Aorta (tissue), 5 donors: ENCODE measurements at regions not wholly inside any gene's neighbourhood (a gene's known extent, or its start where the extent isn't known, plus 50 kb on each side); places are given as distances from the start of the nearest gene placed in this dataset.
"Not testable (repeated sequence)": the region's sequence is repeated elsewhere in the genome, so short reads cannot be mapped to it uniquely, and the experiment has no call there.

Experiments used
- ATAC-seq: fragments of 200-7000 bp; cut with Tn5 transposase; one replicate; pipeline ENCODE4 v1.9.1; 2022; ENCODE audit warnings: moderate library complexity; ENCODE audit not compliant: low FRiP score
- DNase-seq, 2 donors: peaks; one replicate each; pipeline ENCODE4 v3.0.0-alpha.2; 2020
- H3K27ac ChIP-seq, 2 donors: one replicate each; pipeline ENCODE4 v1.5.1; 2013; ENCODE audit warnings: low read length in 2 of 2, mild to moderate bottlenecking in 2 of 2, moderate library complexity in 2 of 2, control low read depth in 1 of 2, inconsistent platforms in 1 of 2, low read depth in 1 of 2
- H3K27me3 ChIP-seq, 2 donors: one replicate each; pipeline ENCODE4 v1.6.1; 2013; ENCODE audit warnings: control low read depth in 1 of 2, low read length in 1 of 2, mild to moderate bottlenecking in 1 of 2, moderate library complexity in 1 of 2; ENCODE audit not compliant: insufficient read depth in 2 of 2, control insufficient read depth in 1 of 2
- H3K36me3 ChIP-seq, 2 donors: one replicate each; pipeline ENCODE4 v1.6.1; 2013; ENCODE audit warnings: control low read depth in 1 of 2, low read length in 1 of 2, mild to moderate bottlenecking in 1 of 2; ENCODE audit not compliant: insufficient read depth in 2 of 2, control insufficient read depth in 1 of 2
- H3K4me1 ChIP-seq, 2 donors: one replicate each; pipeline ENCODE4 v1.6.1; 2013; ENCODE audit warnings: low read length in 2 of 2, control low read depth in 1 of 2, mild to moderate bottlenecking in 1 of 2, moderate library complexity in 1 of 2; ENCODE audit not compliant: insufficient read depth in 2 of 2, control insufficient read depth in 1 of 2
- H3K4me3 ChIP-seq, 2 donors: one replicate each; pipeline ENCODE4 v1.5.1; 2013; ENCODE audit warnings: low read length in 2 of 2, control low read depth in 1 of 2, mild to moderate bottlenecking in 1 of 2
- H3K9me3 ChIP-seq: one replicate; pipeline ENCODE4 v1.6.1; 2013; ENCODE audit warnings: mild to moderate bottlenecking, low read length; ENCODE audit not compliant: control insufficient read depth
- WGBS, 2 donors: extraction: QIAGEN DNeasy Blood & Tissue Kit; methylation state at CpG; one replicate each; pipeline ENCODE4 v1.1.7; 2013; 5-methylcytosine and 5-hydroxymethylcytosine counted together
- intact Hi-C, 2 donors: fragments of 100-400 bp; cut with DNase I; formaldehyde crosslinking; loops; one replicate each; pipeline versions ENCODE4 v1.14.2 to v1.15.0; 2022
- donor health status: healthy with polysubstance abuse.
- donor health status: Bipolar disorder and iron deficiency.
- donor health status: DM: no; HTN: no; CAD: no.
- donor health status: DM: no; HTN: no; CAD: no.
- donor health status: DM: yes; HTN: yes; CAD: no.

DNA sequence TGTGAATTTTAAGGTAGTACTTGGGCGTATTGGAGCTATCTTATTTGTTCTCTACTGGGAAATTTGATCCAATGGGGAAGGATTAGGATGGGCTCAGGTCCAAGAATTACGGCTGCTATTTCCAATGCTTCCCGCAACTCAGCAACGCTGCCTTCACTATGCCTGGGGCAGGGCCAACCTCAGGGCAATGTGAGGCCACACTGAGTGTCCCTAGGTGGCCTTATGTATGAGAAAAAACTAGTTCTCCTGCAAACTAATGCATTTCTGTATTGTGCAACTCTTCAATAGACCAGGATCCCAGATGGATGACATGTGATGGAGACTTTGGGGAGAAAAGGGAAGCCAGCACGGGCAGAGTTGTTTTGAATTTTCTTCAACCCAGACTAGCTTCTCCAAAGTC lies 168.1 kb downstream of the DUSP10 start:
- 20 to 26% methylated on average over 5 of the region's 5 CpGs for WGBS, 2 donors
- Histone ChIP-seq H3K27ac (no peak overlapping the region), H3K27me3 (no peaks in the 10 kb centered on the region), H3K36me3 (no peaks in the 10 kb centered on the region), H3K9me3 (no peaks in the 10 kb centered on the region), H3K4me3 (no peak overlapping the region), H3K4me1 (no peaks in the 10 kb centered on the region)
- no peak for DNase-seq
- intact Hi-C loops = no loop called here
- ATAC-seq = no peak

DNA sequence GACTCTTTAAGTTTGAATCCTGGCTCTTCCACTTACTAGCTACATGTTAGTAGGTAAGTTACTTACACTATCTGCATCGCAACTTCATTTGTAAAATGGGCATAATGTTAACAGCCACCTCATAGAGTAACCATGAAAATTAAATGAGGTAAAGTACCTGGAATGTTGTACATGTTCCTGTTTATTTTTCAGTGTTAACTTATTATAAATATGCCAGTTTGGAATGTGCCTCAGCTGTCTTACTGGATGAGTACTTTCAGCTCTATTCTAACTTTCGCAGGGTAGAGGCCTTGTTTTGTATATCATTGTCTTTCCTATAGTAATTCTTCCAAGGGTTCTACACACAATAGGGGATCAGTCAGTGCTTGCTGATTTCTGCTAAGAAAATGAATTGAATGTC lies 167.4 kb downstream of the DUSP10 start:
- no peaks in the 10 kb centered on the region for H3K4me1 ChIP-seq
- DNase-seq (no peak), ATAC-seq (no peak)
- no peaks in the 10 kb centered on the region for H3K36me3 ChIP-seq
- H3K27me3 ChIP-seq = no peaks in the 10 kb centered on the region
- no peaks in the 10 kb centered on the region for H3K9me3 ChIP-seq
- H3K4me3 ChIP-seq = no peak overlapping the region
- no peak overlapping the region for H3K27ac ChIP-seq
- intact Hi-C loops = no loop called here
- WGBS, 2 donors = 88 to 96% methylated on average over 2 of the region's 2 CpGs

DNA sequence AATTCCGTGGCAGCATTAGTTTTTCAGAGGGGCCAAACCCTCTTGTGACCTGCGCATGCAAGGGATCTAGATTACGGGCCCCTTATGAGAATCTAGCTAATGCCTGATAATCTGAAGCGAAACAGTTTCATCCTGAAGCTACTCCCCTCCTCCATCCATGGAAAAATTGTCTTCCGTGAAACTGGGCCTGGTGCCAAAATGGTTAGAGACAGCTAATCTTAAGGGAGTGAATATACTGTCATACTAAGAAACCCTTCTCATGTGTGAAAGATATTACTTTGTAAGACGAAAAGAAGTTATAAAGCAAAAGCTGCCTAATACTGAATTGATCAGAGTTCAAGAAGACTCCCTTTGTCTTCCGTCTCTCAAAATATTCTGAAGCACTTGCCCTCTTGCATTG lies 166.3 kb downstream of the DUSP10 start:
- no peak overlapping the region for H3K4me3 ChIP-seq
- H3K9me3 ChIP-seq = no peaks in the 10 kb centered on the region
- intact Hi-C loops = no loop called here
- DNase-seq = no peak
- H3K4me1 ChIP-seq = no peaks in the 10 kb centered on the region
- no peaks in the 10 kb centered on the region for H3K36me3 ChIP-seq
- H3K27me3 ChIP-seq = no peaks in the 10 kb centered on the region
- no peak for ATAC-seq
- 80% methylated on average over 7 of the region's 7 CpGs for WGBS, 2 donors
- H3K27ac ChIP-seq = no peak overlapping the region

- H3K36me3 ChIP-seq = no peaks in the 10 kb centered on the region
- H3K4me3 ChIP-seq = no peak overlapping the region
- no peaks in the 10 kb centered on the region for H3K4me1 ChIP-seq
- WGBS, 2 donors = 57 to 59% methylated on average over 3 of the region's 3 CpGs
- no peak for DNase-seq
- no peaks in the 10 kb centered on the region for H3K27me3 ChIP-seq
- no peak overlapping the region for H3K27ac ChIP-seq
- no peak for ATAC-seq
- intact Hi-C loops = no loop called here
- H3K9me3 ChIP-seq = no peaks in the 10 kb centered on the region
Measured at GRCh38 chr1:221576268-221576667, 165.6 kb downstream of the DUSP10 start.

DNA sequence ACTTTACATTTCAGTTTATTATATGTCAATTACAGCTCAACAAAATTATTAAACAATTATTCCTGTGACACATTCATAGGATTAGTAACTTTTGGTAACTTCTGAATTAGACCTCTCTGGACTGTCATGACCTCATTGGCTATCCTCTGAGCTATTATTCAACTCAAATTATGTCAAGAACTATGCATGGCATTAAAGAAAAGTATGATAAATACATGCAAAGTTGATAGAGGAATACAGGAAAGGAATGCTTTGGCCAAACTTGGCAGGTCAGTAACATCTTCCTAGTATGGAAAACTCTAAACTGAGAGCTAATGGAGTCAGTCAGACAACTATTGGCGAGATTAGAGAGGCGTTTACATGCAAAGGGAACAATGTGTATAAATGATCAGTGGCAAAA lies 158.4 kb downstream of the DUSP10 start:
- Histone ChIP-seq H3K36me3 (no peaks in the 10 kb centered on the region), H3K27ac (no peak overlapping the region), H3K27me3 (no peaks in the 10 kb centered on the region), H3K4me1 (no peaks in the 10 kb centered on the region), H3K9me3 (no peaks in the 10 kb centered on the region), H3K4me3 (no peak overlapping the region)
- DNase-seq (no peak), ATAC-seq (no peak)
- WGBS, 2 donors = 71 to 74% methylated on average over 2 of the region's 2 CpGs
- intact Hi-C loops = no loop called here

DNA sequence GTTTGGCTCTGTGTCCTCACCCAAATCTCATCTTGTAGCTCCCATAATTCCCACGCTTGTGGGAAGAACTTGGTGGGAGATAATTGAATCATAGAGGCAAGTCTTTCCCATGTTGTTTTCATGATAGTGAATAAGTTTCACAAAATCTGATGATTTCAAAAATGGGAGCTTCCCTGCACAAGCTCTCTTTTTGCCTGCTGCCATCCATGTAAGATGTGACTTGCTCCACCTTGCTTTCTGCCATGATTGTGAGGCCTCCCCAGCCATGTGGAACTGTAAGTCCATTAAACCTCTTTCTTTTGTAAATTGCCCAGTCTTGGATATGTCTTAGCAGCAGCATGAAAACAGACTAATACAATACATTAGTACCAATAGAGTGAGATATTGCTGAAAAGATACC lies 154.9 kb downstream of the DUSP10 start:
- DNase-seq, H3K27me3 ChIP-seq, H3K9me3 ChIP-seq, intact Hi-C loops, H3K4me3 ChIP-seq, H3K27ac ChIP-seq, ATAC-seq, H3K36me3 ChIP-seq, H3K4me1 ChIP-seq: not testable (repeated sequence)
- 86 to 97% methylated on average over 1 of the region's 1 CpG for WGBS, 2 donors

DNA sequence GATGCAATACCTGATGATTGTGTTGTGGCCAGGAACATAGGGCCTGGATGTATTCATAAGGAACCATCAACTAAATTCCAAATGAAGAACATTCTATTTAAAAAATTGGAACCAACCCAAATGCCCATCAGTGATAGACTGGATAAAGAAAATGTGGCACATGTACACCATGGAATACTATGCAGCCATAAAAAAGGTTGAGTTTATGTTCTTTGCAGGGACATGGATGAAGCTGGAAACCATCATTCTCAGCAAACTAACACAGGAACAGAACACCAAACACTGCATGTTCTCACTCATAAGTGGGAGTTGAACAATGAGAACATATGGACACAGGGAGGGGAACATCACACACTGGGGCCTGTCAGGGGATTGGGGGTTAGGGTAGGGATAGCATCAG lies 150.6 kb downstream of the DUSP10 start:
- H3K27me3 ChIP-seq, H3K9me3 ChIP-seq, H3K36me3 ChIP-seq, ATAC-seq, H3K4me3 ChIP-seq, DNase-seq, intact Hi-C loops, H3K4me1 ChIP-seq, H3K27ac ChIP-seq: not testable (repeated sequence)

DNA sequence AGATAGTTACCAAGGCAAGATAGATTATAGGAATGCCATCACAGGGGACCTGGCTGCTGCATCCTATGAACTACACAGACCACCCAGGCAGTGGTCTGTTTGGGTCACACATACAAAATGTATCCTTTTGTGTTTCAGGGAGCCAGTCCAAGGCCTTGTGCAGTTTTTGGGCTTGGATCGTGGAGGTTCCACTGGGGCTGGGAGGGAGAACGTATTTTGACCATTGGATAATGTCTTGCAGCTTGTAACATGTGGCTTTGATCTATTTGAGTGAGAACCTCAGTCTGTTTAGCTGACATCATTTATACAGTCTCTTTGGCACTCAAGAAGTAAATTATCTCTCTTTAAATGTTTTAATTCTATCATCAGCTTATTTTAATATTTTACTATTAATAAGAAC lies 147.3 kb downstream of the DUSP10 start:
- 63 to 64% methylated on average over 2 of the region's 2 CpGs for whole genome bisulfite sequencing, 2 donors
- Histone ChIP-seq H3K4me3 (no peak overlapping the region), H3K36me3 (no peaks in the 10 kb centered on the region), H3K27me3 (no peaks in the 10 kb centered on the region), H3K4me1 (no peaks in the 10 kb centered on the region), H3K27ac (no peak overlapping the region), H3K9me3 (peaks cover 2% of the 10 kb centered on the region)
- DNase-seq (no peak), ATAC-seq (no peak)
- intact Hi-C loops = no loop called here

DNA sequence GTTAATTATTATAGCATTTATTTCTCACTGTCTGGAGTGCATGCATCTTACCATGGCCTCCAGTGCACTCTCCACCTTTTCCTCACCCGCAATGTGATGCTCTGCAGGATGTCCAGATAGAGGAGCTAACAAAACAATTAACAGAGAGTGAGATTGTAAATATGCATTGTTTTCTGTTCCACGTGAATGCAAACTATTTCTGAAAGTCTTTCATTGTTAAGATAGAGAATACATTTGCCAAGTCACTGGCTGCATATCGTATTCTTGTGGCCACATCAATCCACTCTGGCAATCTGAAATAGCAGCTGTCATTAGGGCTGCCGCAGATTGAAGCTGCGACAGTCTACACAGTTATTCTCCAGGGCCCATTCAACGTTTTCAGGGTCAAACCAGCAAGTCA lies 143.8 kb downstream of the DUSP10 start:
- no peak for DNase-seq
- Histone ChIP-seq H3K9me3 (peaks cover 2% of the 10 kb centered on the region), H3K4me1 (no peaks in the 10 kb centered on the region), H3K27ac (no peak overlapping the region), H3K36me3 (no peaks in the 10 kb centered on the region), H3K4me3 (no peak overlapping the region), H3K27me3 (no peaks in the 10 kb centered on the region)
- intact Hi-C loops = no loop called here
- 70 to 75% methylated on average over 6 of the region's 6 CpGs for WGBS, 2 donors
- ATAC-seq = no peak

DNA sequence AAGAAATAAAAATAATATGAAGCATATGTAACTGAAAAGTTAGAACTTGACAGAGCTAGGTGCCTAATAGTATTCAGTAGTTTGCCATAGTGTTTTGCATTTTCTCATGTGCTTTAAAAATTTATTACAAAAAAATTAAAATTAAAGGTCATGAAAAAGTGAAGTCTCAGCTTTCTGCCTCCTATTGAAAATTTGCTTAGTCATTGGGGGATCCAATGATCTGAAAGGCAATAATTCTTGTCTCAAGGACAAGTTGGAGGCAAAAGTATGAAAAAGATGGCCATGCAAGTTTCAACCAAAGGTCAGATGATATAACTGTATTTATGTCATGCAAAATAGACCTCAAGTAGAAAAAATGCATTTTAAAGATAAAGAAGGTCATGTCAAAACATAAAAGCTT lies 140.7 kb downstream of the DUSP10 start:
- H3K4me3 ChIP-seq = no peak overlapping the region
- H3K4me1 ChIP-seq = no peaks in the 10 kb centered on the region
- H3K27ac ChIP-seq = no peak overlapping the region
- H3K36me3 ChIP-seq = no peaks in the 10 kb centered on the region
- no peaks in the 10 kb centered on the region for H3K27me3 ChIP-seq
- intact Hi-C loops = no loop called here
- H3K9me3 ChIP-seq = no peaks in the 10 kb centered on the region
- DNase-seq (no peak), ATAC-seq (no peak)
